ENCODE measurements at regions not wholly inside any gene's neighbourhood (a gene's known extent, or its start where the extent isn't known, plus 50 kb on each side); places are given as distances from the start of the nearest gene placed in this dataset.

DNA sequence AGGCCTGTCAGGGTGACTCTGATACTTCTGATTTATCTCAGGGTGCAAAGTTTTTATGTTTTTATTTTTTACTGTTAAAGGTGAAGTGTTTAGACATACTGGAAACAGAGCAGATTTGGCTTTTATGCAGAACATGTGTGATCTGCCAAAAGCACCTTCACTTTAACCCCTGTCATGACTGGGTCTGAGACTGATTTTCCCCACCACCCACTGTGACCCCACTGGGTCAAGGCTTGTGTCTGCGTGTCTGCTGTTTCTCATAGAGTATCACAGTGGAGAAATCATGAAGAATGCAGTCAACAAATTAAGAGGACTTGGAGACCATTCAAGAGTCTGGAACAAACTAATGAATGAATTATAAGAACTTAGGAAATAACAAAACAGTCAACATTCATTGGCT, 131.2 kb downstream of the SPTSSA start (continued):
- TF ChIP-seq, protein P1, sequence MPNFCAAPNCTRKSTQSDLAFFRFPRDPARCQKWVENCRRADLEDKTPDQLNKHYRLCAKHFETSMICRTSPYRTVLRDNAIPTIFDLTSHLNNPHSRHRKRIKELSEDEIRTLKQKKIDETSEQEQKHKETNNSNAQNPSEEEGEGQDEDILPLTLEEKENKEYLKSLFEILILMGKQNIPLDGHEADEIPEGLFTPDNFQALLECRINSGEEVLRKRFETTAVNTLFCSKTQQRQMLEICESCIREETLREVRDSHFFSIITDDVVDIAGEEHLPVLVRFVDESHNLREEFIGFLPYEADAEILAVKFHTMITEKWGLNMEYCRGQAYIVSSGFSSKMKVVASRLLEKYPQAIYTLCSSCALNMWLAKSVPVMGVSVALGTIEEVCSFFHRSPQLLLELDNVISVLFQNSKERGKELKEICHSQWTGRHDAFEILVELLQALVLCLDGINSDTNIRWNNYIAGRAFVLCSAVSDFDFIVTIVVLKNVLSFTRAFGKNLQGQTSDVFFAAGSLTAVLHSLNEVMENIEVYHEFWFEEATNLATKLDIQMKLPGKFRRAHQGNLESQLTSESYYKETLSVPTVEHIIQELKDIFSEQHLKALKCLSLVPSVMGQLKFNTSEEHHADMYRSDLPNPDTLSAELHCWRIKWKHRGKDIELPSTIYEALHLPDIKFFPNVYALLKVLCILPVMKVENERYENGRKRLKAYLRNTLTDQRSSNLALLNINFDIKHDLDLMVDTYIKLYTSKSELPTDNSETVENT (CRISPR knock-in tag; IDR thresholded peaks at IDR 0.05) = no peak
- TF ChIP-seq SRSF3 (IDR thresholded peaks at IDR 0.05; ENCODE audit: insufficient read depth, low read length) (no peak), NFATC3 (IDR thresholded peaks at IDR 0.05) (no peak)
- TF ChIP-seq, protein P2, sequence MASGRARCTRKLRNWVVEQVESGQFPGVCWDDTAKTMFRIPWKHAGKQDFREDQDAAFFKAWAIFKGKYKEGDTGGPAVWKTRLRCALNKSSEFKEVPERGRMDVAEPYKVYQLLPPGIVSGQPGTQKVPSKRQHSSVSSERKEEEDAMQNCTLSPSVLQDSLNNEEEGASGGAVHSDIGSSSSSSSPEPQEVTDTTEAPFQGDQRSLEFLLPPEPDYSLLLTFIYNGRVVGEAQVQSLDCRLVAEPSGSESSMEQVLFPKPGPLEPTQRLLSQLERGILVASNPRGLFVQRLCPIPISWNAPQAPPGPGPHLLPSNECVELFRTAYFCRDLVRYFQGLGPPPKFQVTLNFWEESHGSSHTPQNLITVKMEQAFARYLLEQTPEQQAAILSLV (tag; IDR thresholded peaks at IDR 0.05) = no peak

DNA sequence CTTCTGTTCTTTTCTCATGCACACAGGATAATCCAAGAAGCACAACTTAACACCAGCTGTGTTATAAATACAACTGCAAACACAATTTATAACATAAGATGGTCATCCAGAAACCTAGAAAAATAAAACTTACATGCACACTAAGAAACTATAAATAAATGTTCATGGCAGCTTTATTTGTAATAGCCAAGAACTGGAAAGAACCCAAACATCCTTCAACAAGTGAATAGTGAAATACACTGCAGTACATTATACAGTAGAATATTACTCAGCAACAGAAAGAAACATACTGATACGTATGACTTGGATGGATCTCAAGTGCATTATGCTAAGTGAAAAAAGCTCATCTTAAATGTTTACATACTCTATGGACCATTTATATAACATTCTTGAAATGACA, 132.7 kb downstream of the SPTSSA start:
- CTCF ChIA-PET (ENCODE audit: low intra/inter-chr PET ratio) = no interaction called here
- TF ChIP-seq, protein P2 (tag; IDR thresholded peaks at IDR 0.05) = no peak
- TF ChIP-seq ZNF253 (CRISPR knock-in tag; conservative IDR thresholded peaks at IDR 0.05) (no peak), ZNF778 (CRISPR knock-in tag; IDR thresholded peaks at IDR 0.05) (no peak), DNMT1 (IDR thresholded peaks at IDR 0.05) (no peak), ZNF707 (CRISPR knock-in tag; conservative IDR thresholded peaks at IDR 0.05) (no peak), MYC (IDR thresholded peaks at IDR 0.05; ENCODE audit: low read depth, low read length) (no peak), MYC (CRISPR knock-in tag; IDR thresholded peaks at IDR 0.05; ENCODE audit: borderline replicate concordance, low read depth) (no peak), LCOR (CRISPR knock-in tag; IDR thresholded peaks at IDR 0.05) (no peak), ZSCAN32 (CRISPR knock-in tag; IDR thresholded peaks at IDR 0.05) (no peak), NR2C2 (CRISPR knock-in tag; IDR thresholded peaks at IDR 0.05) (no peak), NR2C2 (tag; IDR thresholded peaks at IDR 0.05) (no peak), HIVEP1 (CRISPR knock-in tag; IDR thresholded peaks at IDR 0.05) (no peak), ZNF174 (CRISPR knock-in tag; IDR thresholded peaks at IDR 0.05) (no peak), CCNT2 (IDR thresholded peaks at IDR 0.05; ENCODE audit: borderline replicate concordance, extremely low read depth, insufficient read length, low read depth, low read length) (no peak)
- TF ChIP-seq, protein P3, sequence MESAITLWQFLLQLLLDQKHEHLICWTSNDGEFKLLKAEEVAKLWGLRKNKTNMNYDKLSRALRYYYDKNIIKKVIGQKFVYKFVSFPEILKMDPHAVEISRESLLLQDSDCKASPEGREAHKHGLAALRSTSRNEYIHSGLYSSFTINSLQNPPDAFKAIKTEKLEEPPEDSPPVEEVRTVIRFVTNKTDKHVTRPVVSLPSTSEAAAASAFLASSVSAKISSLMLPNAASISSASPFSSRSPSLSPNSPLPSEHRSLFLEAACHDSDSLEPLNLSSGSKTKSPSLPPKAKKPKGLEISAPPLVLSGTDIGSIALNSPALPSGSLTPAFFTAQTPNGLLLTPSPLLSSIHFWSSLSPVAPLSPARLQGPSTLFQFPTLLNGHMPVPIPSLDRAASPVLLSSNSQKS (CRISPR knock-in tag; IDR thresholded peaks at IDR 0.05) = no peak

More for the DNA sequence above, 132.7 kb downstream of the SPTSSA start:
- ATAC-seq = no peak
- POLR2A ChIA-PET = no interaction called here
- no peaks in the 10 kb centered on the region for H3K27me3 ChIP-seq (ENCODE audit: control insufficient read depth in 2 of 2, insufficient read depth in 2 of 2, low read length in 2 of 2)
- no peak overlapping the region for H2AFZ ChIP-seq (ENCODE audit: low read depth, low read length)
- H3K27ac ChIP-seq (ENCODE audit: extremely low read depth, low read depth, low read length) = no peak overlapping the region
- no peak overlapping the region for H3K4me2 ChIP-seq (ENCODE audit: insufficient read depth, low read length)
- no peak for FAIRE-seq
- DNase-seq (ENCODE audit: extremely low read depth in 1 of 4, low spot score in 3 of 4) = no peak
- intact Hi-C loops (cut with micrococcal nuclease) (no loop called here), in situ Hi-C loops (cut with MboI) (loop anchor here (10.0 to 25.0 kb wide), 2 partner anchors 1083 to 1754 kb away; partner anchors contain the start of gene NFKBIA)
- no peak overlapping the region for H3K4me3 ChIP-seq
- H3K9me3 ChIP-seq (replicated peaks; ENCODE audit: control insufficient read depth, insufficient read depth, low read depth, low read length) = no peaks in the 10 kb centered on the region
- no peaks in the 10 kb centered on the region for H4K20me1 ChIP-seq (replicated peaks; ENCODE audit: control insufficient read depth, insufficient read depth, low read length)
- no peaks in the 10 kb centered on the region for H3K9me1 ChIP-seq (ENCODE audit: control insufficient read depth, insufficient read depth, low read length)
- H3K4me1 ChIP-seq (replicated peaks in 1 of 2; ENCODE audit: control insufficient read depth in 2 of 2, insufficient read depth in 2 of 2, low read length in 2 of 2) = no peaks in the 10 kb centered on the region; a peak in 1 of 5 replicates
- BruUV-seq (replicated peaks) = no TSS peak
- WGBS (ENCODE audit: insufficient coverage, low coverage, missing lambda C conversion rate) = 0% methylated on average over 1 of the region's 1 CpG
- no peak overlapping the region for H3K9ac ChIP-seq (ENCODE audit: insufficient read depth in 1 of 2, low read depth in 2 of 2, low read length in 2 of 2)
- no peaks in the 10 kb centered on the region for H3K79me2 ChIP-seq (ENCODE audit: control insufficient read depth, insufficient read depth, low read length)
- H3K36me3 ChIP-seq (ENCODE audit: control insufficient read depth, insufficient read depth, low read length) = no peaks in the 10 kb centered on the region

All from K562 (cell line).